ENCODE measurements at regions not wholly inside any gene's neighbourhood (a gene's known extent, or its start where the extent isn't known, plus 50 kb on each side); places are given as distances from the start of the nearest gene placed in this dataset.

DNA sequence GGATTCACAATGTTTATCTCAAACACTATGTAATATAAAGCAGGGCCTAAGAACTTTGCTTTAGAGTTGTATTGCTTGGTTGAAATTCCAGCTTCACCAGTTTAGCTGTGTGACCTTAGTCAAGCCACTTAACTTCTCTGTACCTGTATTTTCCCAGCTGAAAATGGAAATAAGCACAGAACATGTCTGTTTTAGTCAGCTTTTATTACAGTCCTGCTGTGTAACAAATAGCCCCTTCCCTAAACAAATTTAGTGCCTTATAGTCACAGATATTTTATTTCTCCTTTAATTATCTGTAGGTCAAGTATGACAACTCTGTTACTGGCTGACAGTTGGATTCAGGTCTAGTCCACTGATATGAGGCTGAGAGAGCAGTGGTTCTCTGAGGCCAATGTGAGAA lies 56.0 kb upstream of the JAG1 start:
- TF ChIP-seq CTCF (IDR thresholded peaks at IDR 0.05) (no peak), POLR2A (IDR thresholded peaks at IDR 0.05) (no peak)

All from uterus (tissue), 2 donors.